ENCODE measurements at regions not wholly inside any gene's neighbourhood (a gene's known extent, or its start where the extent isn't known, plus 50 kb on each side); places are given as distances from the start of the nearest gene placed in this dataset.

GRCh38 chr6:4677751-4678065 is 98.5 kb upstream of the CDYL start:
- TF ChIP-seq CTCF (IDR thresholded peaks at IDR 0.05; ENCODE audit: low read length) = no peak
- TF ChIP-seq EZH2 (IDR thresholded peaks at IDR 0.05; ENCODE audit: borderline replicate concordance, low read length) = no peak

Data from OCI-LY1 (cell line).